ENCODE measurements at regions not wholly inside any gene's neighbourhood (a gene's known extent, or its start where the extent isn't known, plus 50 kb on each side); places are given as distances from the start of the nearest gene placed in this dataset.
"Not testable (repeated sequence)": the region's sequence is repeated elsewhere in the genome, so short reads cannot be mapped to it uniquely, and the experiment has no call there.

DNA sequence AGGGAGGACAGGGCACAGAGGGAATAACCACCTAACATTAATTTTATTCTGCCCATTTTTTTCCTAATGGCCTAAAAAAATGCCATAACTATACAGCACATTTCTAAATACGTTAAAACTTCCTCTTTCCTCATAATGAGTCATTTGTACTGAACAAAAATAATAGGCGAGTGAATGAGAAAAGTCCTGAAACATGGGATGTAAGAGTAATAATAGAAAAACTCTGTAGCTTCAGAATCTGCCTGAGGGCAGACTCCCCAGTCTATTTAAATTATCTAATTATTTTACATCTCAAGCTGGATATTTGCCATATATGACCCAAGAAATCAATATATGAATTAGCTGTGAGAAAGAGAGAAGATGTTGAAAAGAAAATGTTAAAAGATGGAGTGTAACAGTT, 285.1 kb downstream of the TMX3 start:
- DNase-seq (ENCODE audit: low read depth in 2 of 2), result no peak

DNA sequence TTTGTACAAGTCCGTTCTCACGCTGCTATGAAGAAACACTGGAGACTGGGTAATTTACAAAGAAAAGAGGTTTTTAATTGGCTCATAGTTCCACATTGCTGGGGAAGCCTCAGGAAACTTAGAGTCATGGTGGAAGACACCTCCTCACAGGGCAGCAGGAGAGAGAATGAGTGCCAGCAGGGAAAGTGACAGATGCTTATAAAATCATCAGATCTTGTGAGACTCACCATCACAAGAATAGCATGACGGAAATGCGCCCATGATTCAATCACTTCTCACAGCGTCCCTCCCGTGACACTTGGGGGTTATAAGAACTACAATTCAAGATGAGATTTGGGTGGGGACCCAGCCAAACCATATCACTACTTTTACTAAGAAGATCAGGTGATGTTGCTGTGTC, 285.8 kb downstream of the TMX3 start:
- no peak for DNase-seq (ENCODE audit: low read depth in 2 of 2)

DNA sequence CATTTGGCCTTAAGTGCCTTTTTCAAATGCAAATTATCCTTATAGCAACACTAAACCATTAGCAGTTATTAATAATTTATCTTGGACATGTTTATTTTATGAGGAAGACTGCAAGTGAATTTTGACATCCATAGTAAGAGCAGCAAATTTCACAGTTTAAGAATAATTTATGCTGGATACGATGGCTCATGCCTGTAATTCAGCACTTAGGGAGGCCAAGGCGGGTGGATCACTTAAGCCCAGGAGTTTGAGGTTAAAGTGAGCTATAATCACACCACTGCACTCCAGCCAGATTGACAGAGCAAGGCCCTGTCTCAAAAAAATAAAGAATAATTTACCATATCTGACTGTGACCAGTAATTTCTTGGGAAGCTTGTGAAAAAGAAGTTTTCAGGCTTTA, 286.2 kb downstream of the TMX3 start:
- no peak for DNase-seq (ENCODE audit: low read depth in 2 of 2)

DNA sequence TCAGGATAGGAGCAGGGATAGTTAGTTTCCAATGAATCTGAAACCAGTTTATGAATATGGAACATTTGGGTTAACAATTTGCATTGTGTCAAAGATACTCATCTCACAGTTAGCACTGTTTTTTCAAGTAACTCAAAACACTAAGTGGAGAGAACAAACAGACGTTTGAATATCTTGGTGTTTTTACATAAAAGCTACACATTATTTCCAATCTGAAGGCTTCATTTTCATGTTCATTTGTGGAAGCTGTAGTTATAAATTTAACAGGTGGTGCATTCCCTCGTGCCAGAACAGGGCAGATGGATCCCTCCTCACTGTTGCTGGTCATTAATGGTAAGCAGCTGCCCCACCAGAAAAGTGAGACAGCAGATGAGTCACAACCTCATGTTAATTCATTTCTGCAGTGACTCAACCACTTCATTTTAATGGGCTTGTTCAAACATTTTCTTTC, 286.9 kb downstream of the TMX3 start:
- DNase-seq (ENCODE audit: low read depth in 2 of 2), result peak; percentile 55 to 65

DNA sequence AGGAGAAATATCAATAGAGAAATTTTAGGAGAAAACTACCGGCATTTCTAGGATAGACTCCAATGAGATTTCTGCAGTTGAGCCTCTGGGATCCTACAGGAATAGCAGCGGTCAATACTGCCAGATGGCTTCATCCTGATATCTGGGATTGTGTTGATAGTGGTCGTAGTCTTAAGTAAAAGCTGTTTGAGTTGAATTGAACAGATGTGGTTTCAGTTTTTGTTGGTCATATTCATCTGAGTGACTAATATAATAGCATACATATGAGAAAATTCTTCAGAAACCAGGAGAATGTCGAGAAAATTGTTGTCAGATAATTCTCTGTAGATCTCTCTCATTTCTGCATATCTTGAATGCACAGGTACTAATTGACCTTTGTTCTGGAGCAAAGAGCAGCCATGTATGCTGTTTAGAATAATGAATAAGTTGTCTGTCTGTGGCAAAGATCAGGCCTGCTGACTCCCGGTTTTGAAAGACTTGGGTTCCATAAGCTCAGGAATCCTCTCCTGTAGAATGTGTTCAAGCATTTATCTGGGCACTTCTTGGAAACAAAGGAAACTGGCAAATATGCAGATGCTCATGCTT, 288.1 kb downstream of the TMX3 start:
- no peak for DNase-seq (ENCODE audit: low read depth in 2 of 2)

DNA sequence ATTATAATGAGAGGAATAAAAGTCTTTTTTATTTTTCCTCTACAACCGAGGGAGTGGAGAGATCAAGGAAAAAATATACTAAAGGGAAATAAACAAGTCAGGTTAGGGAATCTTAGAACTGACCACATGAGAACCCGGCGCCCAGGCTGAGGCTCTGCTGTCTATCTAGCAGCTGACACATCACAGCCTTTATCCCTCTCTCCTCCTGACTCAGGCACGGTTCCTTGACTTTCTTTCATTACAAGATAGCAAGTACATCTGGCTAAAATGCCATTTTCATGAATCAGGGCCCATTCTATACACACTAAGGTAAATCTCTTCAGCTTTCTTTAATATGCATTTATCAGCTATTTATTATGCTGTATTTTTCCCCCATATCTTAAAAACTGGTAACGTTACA, 296.0 kb downstream of the TMX3 start:
- DNase-seq (ENCODE audit: low read depth in 2 of 2), result no peak

DNA sequence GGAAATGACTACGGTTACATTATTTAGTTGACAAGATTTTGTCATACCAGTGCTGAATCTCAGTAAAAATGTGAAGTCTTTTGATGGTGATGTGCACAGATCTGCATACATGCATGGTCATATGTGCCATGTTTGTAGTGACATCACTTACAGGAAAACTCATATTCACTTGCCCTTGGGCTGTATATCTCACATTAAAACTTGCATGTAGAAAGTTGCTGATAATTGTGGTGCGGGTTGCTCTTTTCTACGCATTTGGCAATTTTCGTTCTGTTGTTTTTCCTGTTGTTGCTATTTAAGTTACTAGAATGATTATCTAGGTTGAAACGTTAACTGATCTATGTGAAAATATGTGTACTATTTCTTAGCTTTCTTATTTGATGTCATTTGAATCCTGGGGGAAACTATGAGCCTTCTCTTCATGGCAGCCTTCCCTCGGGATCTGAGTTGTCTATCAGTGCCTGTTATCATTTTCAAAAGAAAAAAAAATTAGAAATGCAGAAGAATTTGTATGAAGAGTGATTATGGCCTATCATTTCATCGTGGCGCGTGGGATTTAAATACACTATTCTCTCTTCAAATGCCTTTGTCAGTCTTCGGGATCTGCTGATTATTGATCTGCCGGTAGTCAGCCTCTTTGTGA, 296.6 kb downstream of the TMX3 start:
- DNase-seq (ENCODE audit: low read depth in 2 of 2), result no peak

DNA sequence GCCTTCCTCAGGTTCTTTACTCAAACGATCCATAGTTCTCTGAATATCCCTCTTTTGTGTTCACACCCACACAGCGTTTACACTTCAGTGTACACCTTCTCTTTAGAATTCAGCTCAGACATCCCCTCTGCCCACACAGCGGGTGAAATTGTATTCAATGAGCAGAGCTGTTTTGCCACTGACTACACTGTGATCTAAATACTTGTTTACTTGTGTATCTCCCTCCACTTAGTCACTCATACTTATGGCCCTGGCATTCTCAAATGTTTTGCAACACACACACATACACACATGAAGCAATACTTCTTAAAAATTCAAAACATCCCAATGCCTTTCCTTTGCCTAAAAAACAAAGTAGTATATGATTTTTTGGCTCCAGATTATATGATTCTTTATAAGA, 297.1 kb downstream of the TMX3 start:
- no peak for DNase-seq (ENCODE audit: low read depth in 2 of 2)

DNA sequence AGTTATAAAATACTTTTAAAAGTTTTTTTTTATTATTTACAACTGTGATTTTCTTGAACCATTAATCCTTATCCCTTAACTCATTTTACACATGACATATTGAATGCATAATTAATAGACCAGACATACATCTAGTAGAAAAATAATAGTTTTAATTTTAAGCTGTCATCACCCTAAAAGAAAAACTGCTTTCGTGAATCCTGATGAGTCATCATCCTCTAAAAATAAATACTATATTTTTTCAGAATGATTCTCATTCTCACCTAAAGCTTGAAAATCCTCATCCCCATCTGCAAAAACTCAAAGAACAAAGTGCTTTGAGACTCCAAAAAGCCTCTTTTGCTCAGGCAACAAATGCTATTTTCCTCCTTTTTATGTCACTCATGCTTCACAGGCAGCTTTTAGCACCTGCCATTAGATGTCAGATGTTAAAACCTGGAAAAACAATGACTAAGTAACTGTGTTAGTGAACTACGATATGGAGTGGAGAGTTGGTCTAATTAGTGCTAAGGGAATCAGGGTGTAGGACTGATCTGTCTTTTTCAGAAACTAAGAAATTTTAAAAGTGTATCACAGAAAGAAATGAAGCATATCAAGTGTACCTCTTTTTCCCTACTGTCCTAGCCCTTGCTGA, 297.6 kb downstream of the TMX3 start:
- no peak for DNase-seq (ENCODE audit: low read depth in 2 of 2)

DNA sequence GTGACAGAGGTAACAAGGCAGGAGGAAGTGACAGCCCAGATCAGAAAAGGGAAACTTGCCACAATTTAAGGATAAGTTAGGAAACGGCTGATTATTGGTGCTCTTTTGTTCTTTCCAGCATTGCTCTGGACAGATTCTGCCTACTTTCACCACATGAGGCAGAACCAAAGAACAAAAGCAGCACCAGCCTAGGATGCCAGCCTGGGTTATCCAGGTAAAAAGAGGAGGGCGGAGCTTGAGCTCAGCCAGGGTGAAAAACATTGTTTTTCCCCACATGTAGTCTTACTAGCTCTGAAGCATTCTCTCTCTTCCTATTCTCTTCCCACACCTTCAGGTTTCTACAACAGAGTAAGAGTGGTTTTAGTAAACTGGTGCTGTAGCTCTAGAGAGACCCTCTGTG, 300.5 kb downstream of the TMX3 start:
- DNase-seq (ENCODE audit: low read depth in 2 of 2), result no peak

DNA sequence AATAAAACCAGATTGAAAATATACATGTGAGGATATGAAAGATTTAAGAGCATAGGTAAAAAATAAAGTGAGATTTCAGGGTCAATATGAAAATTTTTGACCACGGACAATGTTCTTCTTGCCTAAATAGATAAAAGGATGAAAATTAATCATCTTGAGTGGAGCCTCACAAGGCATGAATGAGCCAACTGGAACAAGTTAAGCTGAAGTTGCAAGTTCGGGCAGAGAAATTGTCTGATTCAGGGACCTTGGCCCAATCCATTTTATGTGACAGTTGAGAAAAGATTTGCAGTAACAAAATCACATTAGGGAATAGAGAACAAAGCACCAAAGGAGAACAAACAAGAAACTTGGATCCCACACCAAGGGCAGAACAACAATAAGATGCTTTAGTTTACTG, 305.3 kb downstream of the TMX3 start:
- DNase-seq (ENCODE audit: low read depth in 2 of 2), result no peak

DNA sequence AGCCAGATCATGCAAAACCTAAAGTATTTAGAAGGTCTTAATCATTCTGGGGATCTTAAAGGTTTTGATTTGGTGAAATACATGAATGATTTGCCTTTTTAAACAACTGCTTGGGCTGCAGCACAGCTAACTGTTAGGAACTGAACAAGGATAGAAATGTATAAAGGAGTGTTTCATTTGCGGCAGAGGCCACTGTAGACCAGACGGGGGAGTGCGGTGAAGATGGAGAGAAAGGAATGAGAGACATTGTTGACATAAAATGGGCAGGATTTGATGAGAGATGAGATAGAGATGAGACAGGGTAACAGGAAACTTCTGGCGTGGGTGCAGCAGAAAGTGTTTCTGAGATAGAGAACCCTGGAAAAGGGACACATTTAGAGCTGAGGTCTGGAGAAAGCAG, 308.1 kb downstream of the TMX3 start:
- DNase-seq (ENCODE audit: low read depth in 2 of 2), result no peak

DNA sequence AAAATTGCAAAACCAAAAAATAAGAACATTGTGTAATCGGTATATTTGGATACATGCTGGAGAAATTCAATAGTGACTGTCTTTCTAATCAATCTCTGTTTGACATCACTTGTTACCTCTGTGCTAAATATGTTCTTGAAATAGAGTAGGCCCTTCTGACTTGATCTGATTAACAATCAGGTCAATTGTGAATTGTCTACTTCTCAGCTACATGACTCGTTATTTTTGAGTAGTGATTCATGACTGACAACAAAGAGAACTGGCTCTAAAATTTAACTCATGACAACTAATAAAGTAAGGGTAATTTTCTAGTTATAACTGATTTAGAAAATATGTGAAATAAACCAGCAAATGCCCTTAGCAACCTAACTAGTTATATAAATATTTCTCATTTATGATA, 312.1 kb downstream of the TMX3 start:
- DNase-seq (ENCODE audit: low read depth in 2 of 2), result no peak

DNA sequence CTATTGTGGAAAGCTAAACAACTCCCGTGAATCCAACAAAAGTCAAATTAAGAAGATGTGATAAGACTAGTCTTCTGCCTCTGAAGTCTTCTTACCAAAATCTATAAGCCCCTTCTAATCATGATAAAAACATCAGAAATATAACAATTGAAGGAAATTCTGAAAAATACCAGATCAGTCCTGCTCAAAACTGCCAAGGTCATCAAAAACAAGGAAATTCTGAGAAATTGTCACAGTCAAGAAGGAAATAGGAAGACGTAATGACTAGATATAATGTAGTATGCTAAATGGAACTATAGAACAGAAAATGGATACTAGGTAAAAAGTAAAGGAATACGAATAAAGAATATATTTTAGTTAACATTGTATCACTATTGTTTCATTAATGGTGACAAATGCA, 314.0 kb downstream of the TMX3 start:
- no peak for DNase-seq (ENCODE audit: low read depth in 2 of 2)

DNA sequence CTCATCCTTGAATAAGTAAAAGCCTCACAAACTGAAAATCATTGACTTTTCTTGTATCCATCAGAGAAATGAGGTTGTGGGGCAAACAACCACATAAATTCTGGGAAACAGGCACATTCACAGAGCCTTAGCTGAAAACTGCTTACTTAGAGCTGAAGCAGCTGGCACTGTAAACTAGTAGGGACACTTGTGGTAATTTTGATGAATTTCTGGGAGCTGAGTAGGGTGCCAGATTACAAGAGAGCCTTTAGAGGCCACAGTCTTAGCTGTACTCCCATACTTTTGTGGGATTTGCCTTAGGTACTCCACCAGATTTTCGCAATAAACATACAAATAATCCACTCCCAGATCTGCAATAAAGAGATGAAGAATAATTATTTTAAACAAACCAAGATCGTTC, 315.2 kb downstream of the TMX3 start:
- no peak for DNase-seq (ENCODE audit: low read depth in 2 of 2)

DNA sequence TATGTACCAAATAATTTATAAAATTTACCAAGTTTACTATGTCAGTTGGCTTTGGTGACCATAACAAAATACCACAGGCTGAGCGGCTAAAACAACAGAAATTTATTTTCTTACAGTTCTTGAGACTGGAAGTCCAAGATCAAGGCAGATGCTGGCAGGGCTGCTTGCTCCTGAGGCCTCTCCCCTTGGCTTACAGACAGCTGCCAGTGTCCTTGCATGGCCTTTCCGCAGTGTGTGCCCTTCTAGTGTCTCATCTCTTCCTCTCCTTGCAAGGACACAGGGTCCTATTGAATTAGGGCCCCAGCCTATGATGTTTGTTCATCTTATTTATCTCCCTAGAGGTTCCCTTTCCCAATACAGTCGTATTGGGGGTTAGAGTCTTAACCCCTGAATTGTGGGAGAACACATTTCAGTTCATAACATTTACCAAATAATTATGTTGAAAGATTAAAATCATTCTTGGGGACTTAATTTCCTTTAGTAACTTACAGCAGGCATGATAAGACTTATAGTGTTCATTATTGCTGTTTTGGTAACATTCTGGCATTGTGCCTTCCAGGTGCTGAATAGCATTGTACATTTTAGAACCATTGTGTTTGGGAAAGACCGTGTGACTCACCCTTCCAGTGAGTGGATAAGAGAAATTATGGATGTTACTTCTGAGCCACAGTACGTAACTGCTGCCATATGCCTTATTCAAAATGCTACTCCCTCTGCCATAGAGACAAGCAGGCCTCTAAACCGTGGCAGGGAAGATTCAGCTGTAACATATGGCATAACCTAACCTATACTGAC, 317.5 kb downstream of the TMX3 start:
- DNase-seq (ENCODE audit: low read depth in 2 of 2), result no peak

DNA sequence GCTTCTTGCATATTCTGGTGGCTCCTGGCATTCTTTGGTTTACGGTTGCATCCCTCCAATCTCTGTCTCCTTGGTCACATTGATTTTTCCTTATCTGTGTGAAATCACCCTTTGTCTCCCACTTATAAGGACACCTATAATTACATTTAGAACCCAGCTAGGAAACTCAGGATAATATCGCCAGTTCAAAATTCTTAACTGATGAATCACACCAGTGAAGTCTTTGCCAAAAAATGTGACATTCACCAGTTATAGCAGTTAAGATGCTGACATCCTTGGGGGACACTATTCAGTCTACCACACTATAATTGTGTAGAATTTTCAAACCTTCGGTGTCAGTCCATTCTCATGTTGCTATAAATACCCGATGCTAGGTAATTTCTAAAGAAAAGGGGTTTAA, 320.2 kb downstream of the TMX3 start:
- no peak for DNase-seq (ENCODE audit: low read depth in 2 of 2)

DNA sequence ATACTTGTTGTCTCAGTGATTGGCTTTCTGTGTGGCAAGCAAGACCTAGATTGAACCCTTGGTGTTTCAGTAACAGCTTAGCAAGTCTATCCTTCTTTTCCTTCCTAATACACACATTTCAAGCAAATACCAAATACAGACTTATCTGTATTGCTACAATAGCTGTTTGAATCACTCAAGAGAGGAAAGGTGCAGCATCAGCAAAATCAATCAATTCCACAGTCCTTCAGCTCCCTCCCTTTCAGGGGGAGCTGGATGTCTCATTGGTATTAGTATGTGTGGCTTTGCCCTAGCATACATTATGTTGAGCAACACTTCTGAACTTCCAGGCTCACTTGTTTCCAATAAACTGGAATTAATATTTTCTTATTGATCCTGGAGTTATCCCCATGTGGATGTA, 323.1 kb downstream of the TMX3 start:
- DNase-seq (ENCODE audit: low read depth in 2 of 2), result no peak

DNA sequence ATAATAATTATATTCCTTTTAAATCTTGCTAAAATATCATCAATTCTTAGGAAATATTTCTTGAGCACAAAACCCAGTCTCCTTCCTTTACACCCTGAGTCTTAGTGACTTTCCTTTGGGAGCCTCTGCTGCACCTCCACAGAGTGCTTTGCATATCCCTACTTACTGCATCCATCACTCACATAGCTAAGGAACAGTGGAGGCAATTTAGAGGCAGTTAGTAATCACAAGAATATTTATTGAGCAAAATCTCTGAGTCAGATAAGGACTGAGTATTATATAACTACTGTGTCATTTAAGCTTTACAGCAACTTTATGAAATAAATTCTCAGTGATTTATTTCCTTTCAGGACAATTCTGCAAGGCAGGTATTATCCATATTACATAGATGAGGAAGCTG, 327.7 kb downstream of the TMX3 start:
- DNase-seq (ENCODE audit: low read depth in 2 of 2), result no peak

DNA sequence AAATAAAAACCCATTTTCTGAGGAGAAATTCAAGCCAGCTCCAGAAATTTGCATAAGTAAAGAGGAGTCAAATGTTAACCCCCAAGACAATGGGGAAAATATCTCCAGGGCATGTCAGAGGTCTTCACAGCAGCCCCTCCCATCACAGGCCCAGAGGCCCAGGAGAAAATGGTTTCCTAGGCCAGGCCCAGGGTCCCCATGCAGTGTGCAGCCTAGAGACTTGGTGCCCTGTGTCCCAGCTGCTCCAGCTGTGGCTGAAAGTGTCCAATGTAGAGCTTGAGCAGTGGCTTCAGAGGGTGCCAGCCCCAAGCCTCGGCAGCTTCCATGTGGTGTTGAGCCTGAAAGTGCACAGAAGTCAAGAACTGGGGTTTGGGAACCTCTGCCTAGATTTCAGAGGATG, 330.9 kb downstream of the TMX3 start:
- DNase-seq (ENCODE audit: low read depth in 2 of 2), result not testable (repeated sequence)

DNA sequence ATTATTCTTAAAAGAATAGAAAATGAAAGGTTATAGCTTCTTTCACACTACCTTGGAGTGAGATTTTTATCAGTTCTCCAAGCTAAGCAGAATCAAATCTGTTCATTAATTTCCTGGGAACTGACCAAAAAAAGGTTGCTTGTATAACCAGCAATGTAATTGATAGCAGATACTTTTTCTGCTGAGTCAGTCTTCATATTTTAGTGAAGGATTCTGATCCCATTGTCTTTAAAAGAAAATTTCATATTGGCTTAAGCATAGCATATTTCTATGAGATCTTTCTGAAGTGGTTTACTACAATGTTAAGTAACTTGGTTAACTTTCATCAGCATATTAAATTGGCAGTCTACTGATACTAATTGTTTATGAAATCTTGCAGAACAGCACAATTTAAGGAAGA, 338.0 kb downstream of the TMX3 start:
- peak; percentile 33 to 35 for DNase-seq (ENCODE audit: low read depth in 2 of 2)

DNA sequence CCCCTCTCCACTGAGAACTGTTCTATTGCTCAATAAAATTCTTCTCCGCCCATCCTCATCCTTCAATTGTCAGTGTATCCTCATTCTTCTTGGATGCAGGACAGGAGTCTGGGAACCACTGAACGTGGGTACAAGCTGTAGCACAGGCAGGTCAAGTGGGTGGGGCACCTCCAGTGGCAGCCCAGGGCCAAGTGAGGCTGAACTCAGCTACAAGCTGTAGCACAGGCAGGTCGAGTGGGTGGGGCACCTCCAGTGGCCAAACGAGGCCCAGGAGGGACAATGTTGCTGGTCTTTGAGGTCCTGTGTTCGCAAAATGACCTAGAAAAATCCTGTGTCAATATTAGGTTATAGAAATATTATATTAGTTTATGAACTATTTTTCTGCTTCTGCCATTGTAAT, 352.0 kb downstream of the TMX3 start:
- no peak for DNase-seq (ENCODE audit: low read depth in 2 of 2)

DNA sequence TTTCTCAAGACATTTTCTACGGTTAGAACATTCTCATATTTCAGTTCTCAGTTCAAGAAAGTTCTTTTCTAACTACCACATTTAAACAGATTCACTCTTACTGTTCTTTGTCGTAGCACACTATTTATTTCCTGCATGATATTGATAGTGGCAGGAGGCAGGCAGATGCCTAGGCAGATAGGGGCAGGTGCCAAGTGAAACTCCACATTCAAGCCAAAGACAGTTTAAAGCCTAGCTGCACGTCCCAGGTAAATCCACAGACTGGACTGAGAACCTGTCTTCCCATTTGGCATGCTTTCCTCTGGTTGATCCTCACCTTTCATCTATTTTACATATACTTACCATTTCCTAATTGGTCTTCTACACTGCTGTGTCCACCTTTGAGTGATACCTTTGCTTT, 359.3 kb downstream of the TMX3 start:
- no peak for DNase-seq (ENCODE audit: low read depth in 2 of 2)
